Head of caudate nucleus (tissue), 42 donors: ENCODE measurements at regions not wholly inside any gene's neighbourhood (a gene's known extent, or its start where the extent isn't known, plus 50 kb on each side); places are given as distances from the start of the nearest gene placed in this dataset.

Experiments used
- DNase-seq, 42 donors: peaks; one replicate each; pipeline versions ENCODE4 v3.0.0 to v3.0.0-alpha.2; 2020 to 2021; ENCODE audit warnings: mixed read lengths in 7 of 42
- intact Hi-C: fragments of 100-400 bp; cut with DNase I; formaldehyde crosslinking; loops from one replicate; pipeline ENCODE4 v1.15.0; 2022

GRCh38 chr2:228339525-228339924 is 158.0 kb upstream of the SPHKAP start:
- intact Hi-C loops, result no loop called here

GRCh38 chr2:228334180-228334579 is 152.7 kb upstream of the SPHKAP start:
- DNase-seq, result no peak
- intact Hi-C loops, result no loop called here

More at GRCh38 chr2:228339525-228339924, 158.0 kb upstream of the SPHKAP start:
- no peak for DNase-seq

GRCh38 chr2:228329282-228329681 is 147.8 kb upstream of the SPHKAP start:
- no peak for DNase-seq
- intact Hi-C loops, result no loop called here

- DNase-seq, result no peak
- intact Hi-C loops, result no loop called here
Measured at GRCh38 chr2:228321015-228321414, 139.5 kb upstream of the SPHKAP start.

- no peak for DNase-seq
- intact Hi-C loops, result no loop called here
Measured at GRCh38 chr2:228318218-228318617, 136.7 kb upstream of the SPHKAP start.

GRCh38 chr2:228312172-228312571 is 130.7 kb upstream of the SPHKAP start:
- DNase-seq, result no peak
- intact Hi-C loops, result no loop called here

GRCh38 chr2:228303960-228304359 is 122.5 kb upstream of the SPHKAP start:
- DNase-seq, result no peak
- intact Hi-C loops, result no loop called here

GRCh38 chr2:228283491-228284171 is 102.1 kb upstream of the SPHKAP start:
- no peak for DNase-seq
- intact Hi-C loops, result no loop called here

- no peak for DNase-seq
- intact Hi-C loops, result no loop called here
Measured at GRCh38 chr2:228282376-228282775, 100.9 kb upstream of the SPHKAP start.

GRCh38 chr2:228273159-228273558 is 91.7 kb upstream of the SPHKAP start:
- DNase-seq, result no peak
- intact Hi-C loops, result no loop called here

GRCh38 chr2:228269351-228269750 is 87.9 kb upstream of the SPHKAP start:
- intact Hi-C loops, result no loop called here

GRCh38 chr2:228268756-228269155 is 87.3 kb upstream of the SPHKAP start:
- intact Hi-C loops, result no loop called here
- DNase-seq, result no peak

More at GRCh38 chr2:228269351-228269750, 87.9 kb upstream of the SPHKAP start:
- no peak for DNase-seq

- intact Hi-C loops, result no loop called here
Measured at GRCh38 chr2:228268301-228268700, 86.8 kb upstream of the SPHKAP start.

GRCh38 chr2:228263156-228263555 is 81.7 kb upstream of the SPHKAP start:
- intact Hi-C loops, result no loop called here
- DNase-seq, result no peak

More at GRCh38 chr2:228268301-228268700, 86.8 kb upstream of the SPHKAP start:
- no peak for DNase-seq

GRCh38 chr2:228261546-228261945 is 80.1 kb upstream of the SPHKAP start:
- DNase-seq, result no peak
- intact Hi-C loops, result no loop called here

GRCh38 chr2:228257379-228257778 is 75.9 kb upstream of the SPHKAP start:
- intact Hi-C loops, result no loop called here
- no peak for DNase-seq

- DNase-seq, result no peak
- intact Hi-C loops, result no loop called here
Measured at GRCh38 chr2:228253752-228254151, 72.3 kb upstream of the SPHKAP start.

- intact Hi-C loops, result no loop called here
- no peak for DNase-seq
Measured at GRCh38 chr2:228247335-228247734, 65.8 kb upstream of the SPHKAP start.

GRCh38 chr2:228245601-228246000 is 64.1 kb upstream of the SPHKAP start:
- DNase-seq, result no peak
- intact Hi-C loops, result no loop called here

- DNase-seq, result no peak
- intact Hi-C loops, result no loop called here
Measured at GRCh38 chr2:228242591-228242990, 61.1 kb upstream of the SPHKAP start.

- no peak for DNase-seq
- intact Hi-C loops, result no loop called here
Measured at GRCh38 chr2:228239907-228240561, 58.5 kb upstream of the SPHKAP start.
